Thyroid gland (tissue), 4 donors: ENCODE measurements at regions not wholly inside any gene's neighbourhood (a gene's known extent, or its start where the extent isn't known, plus 50 kb on each side); places are given as distances from the start of the nearest gene placed in this dataset.

Source experiments
- DNase-seq, 2 donors: peaks; one replicate each; pipeline ENCODE4 v3.0.0-alpha.2; 2019
- H3K27ac ChIP-seq, 3 donors: fragments of 200-600 bp; sonication (generic); 1 replicate in 2 of 3; 2 replicates in 1 of 3; pipeline ENCODE4 v1.5.1; 2016 to 2019; ENCODE audit warnings: mild to moderate bottlenecking in 1 of 3, moderate library complexity in 1 of 3
- H3K27me3 ChIP-seq: fragments of 200-600 bp; sonication (generic); one replicate; pipeline ENCODE4 v1.5.1; 2019
- H3K36me3 ChIP-seq, 2 donors: fragments of 200-600 bp; sonication (generic); one replicate each; pipeline ENCODE4 v1.5.1; 2016 to 2019
- H3K4me1 ChIP-seq, 2 donors: fragments of 200-600 bp; sonication (generic); one replicate each; pipeline ENCODE4 v1.5.1; 2017 to 2019
- H3K4me3 ChIP-seq, 3 donors: fragments of 200-600 bp; sonication (generic); replicated peaks in 1 of 3; 1 replicate in 2 of 3; 2 replicates in 1 of 3; pipeline ENCODE4 v1.5.1; 2016; ENCODE audit warnings: mild to moderate bottlenecking in 1 of 3
- H3K9me3 ChIP-seq: fragments of 200-600 bp; sonication (generic); one replicate; pipeline ENCODE4 v1.5.1; 2017
- POLR2A ChIP-seq, 2 donors: fragments of 450-650 bp; IDR thresholded peaks; one replicate each; pipeline ENCODE4 v1.6.1; 2017; ENCODE audit warnings: antibody characterized with exemption in 2 of 2, mild to moderate bottlenecking in 2 of 2, moderate library complexity in 1 of 2
- WGBS, 2 donors: methylation state at CpG; one replicate each; pipeline ENCODE4 v1.1.5; 2017; 5-methylcytosine and 5-hydroxymethylcytosine counted together
- intact Hi-C: fragments of 100-400 bp; cut with DNase I; formaldehyde crosslinking; loops from one replicate; pipeline ENCODE4 v1.15.1; 2023
- TF ChIP-seq, protein P1 (sequence below), 6 experiments: fragments of 200-600 bp in 3 of 6; fragments of 450-650 bp in 3 of 6; sonication (generic) in 3 of 6; IDR thresholded peaks; one replicate each; pipeline ENCODE4 v1.5.1; 2016 to 2019; ENCODE audit warnings: antibody characterized with exemption in 6 of 6, mild to moderate bottlenecking in 2 of 6, inconsistent platforms in 1 of 6, moderate library complexity in 1 of 6

DNA sequence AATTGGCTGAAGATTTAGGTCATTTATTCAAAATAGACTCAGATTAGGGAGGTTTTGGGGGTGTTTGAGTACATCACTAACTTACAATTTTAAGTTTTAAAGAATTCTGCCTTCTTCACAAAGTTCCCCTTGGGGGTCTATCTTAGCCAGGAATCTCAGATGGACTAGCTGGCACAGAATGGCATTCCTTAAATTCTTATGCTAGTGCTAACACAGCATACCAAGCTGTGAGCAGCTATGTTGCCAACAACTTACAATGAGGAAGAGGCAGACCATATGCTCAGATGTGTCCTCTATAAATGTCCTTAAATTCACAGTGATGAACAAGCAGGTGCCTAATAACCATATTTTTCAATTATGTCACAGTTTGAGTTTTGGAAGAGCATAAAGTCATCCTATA lies 60.9 kb upstream of the NPHP3 start:
- Histone ChIP-seq H3K9me3 (no peaks in the 10 kb centered on the region), H3K4me3 (no peak overlapping the region), H3K4me1 (peaks cover 0 to 2% of the 10 kb centered on the region in 2 donors), H3K27me3 (no peaks in the 10 kb centered on the region), H3K27ac (no peak overlapping the region), H3K36me3 (no peaks in the 10 kb centered on the region)
- intact Hi-C loops: no loop called here
- TF ChIP-seq, protein P1, sequence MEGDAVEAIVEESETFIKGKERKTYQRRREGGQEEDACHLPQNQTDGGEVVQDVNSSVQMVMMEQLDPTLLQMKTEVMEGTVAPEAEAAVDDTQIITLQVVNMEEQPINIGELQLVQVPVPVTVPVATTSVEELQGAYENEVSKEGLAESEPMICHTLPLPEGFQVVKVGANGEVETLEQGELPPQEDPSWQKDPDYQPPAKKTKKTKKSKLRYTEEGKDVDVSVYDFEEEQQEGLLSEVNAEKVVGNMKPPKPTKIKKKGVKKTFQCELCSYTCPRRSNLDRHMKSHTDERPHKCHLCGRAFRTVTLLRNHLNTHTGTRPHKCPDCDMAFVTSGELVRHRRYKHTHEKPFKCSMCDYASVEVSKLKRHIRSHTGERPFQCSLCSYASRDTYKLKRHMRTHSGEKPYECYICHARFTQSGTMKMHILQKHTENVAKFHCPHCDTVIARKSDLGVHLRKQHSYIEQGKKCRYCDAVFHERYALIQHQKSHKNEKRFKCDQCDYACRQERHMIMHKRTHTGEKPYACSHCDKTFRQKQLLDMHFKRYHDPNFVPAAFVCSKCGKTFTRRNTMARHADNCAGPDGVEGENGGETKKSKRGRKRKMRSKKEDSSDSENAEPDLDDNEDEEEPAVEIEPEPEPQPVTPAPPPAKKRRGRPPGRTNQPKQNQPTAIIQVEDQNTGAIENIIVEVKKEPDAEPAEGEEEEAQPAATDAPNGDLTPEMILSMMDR (IDR thresholded peaks at IDR 0.05): no peak
- no peak for TF ChIP-seq POLR2A (IDR thresholded peaks at IDR 0.05)
- no peak for DNase-seq

DNA sequence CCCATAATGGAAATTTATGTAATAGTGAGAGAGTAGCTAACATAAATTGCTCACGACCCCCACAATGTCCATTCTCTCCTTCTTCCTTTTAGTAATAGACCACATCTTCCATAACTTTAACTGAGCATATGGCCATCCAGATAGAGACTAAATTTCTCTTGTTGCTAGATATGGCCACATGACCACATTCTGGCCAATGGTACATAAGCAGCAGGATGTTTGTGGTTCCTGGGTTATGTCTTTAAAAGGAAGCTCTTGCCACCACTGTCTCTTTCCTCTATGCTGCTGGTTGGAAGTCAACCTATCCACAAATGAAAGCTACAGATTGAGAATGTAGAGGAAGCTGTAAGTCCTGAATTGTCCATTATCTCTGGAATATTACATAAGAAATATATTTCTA lies 59.7 kb upstream of the NPHP3 start:
- no peak for DNase-seq
- intact Hi-C loops: no loop called here
- H3K36me3 ChIP-seq: no peaks in the 10 kb centered on the region
- H3K9me3 ChIP-seq: no peaks in the 10 kb centered on the region
- H3K4me3 ChIP-seq: no peak overlapping the region
- TF ChIP-seq, protein P1 (IDR thresholded peaks at IDR 0.05): no peak
- TF ChIP-seq POLR2A (IDR thresholded peaks at IDR 0.05): no peak
- 88 to 98% methylated on average over 1 of the region's 1 CpG for WGBS, 2 donors
- no peaks in the 10 kb centered on the region for H3K27me3 ChIP-seq
- H3K27ac ChIP-seq: no peak overlapping the region
- H3K4me1 ChIP-seq: no peaks in the 10 kb centered on the region

DNA sequence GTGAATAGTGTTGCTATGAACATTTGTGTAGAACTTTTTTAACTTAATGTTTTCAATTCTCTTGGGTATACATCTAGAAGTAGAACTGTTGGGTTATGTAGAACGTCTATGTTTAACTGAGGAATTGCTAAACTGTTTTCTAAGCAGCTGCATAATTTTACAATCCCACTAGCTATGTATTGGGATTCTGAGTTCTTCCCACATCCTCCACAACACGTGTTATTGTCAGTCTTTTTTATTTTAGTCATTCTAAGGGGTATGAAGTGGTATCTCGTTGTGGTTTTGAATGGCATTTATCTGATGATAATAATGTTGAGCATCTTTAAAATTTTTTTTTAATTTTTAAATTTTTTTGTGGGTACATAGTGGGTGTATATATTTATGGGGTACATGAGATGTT lies 55.0 kb upstream of the NPHP3 start:
- no peaks in the 10 kb centered on the region for H3K36me3 ChIP-seq
- 73% methylated on average over 3 of the region's 3 CpGs for WGBS, 2 donors
- H3K27me3 ChIP-seq: no peaks in the 10 kb centered on the region
- H3K27ac ChIP-seq: no peak overlapping the region
- no peaks in the 10 kb centered on the region for H3K9me3 ChIP-seq
- TF ChIP-seq, protein P1 (IDR thresholded peaks at IDR 0.05): no peak
- no peak for TF ChIP-seq POLR2A (IDR thresholded peaks at IDR 0.05)
- no peaks in the 10 kb centered on the region for H3K4me1 ChIP-seq
- no peak overlapping the region for H3K4me3 ChIP-seq
- DNase-seq: no peak
- intact Hi-C loops: no loop called here

DNA sequence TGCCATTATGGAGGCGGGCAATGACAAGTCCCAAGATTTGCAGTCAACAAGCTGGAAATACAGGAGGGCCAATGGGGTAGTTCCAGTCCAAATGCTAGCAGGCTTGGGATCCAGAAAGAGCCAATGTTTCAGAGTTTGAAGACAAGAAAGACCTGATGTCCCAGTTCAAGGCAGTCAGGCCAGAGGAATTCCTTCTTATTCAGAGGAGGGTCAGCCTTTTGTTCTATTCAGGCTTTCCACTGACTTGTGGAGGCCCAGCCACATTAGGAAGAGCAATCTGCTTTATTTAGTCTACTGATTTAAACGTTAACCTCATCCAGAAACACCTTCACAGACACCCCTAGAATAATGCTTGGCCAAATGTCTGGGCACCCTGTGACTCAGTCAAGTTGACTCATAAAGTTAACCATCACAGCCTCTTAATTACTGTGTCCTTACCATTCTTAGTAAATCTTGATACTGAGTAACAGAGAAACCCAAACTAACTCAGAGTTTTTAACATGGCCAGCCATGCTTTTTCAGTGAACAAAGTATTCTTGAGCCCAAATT lies 50.9 kb upstream of the NPHP3 start:
- no peaks in the 10 kb centered on the region for H3K4me1 ChIP-seq

DNA sequence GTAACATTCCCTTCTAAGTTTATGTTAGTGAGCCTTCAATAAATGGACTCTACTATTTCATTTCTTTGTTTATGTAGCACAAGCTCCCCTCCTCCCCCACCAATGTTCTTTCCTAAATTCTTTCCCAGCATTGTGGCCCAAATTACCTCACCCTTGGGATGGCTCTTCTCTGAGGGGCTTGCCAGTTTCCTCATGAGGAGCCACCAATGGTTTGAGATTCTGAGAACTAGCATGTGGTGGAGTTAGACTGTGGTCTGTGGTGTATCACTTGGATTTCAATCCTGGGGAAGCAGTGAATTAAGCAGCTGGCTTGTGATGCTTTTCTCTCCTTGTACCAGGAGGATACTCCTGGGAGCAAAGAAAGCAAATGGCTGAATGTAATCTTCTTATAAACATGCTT lies 50.0 kb upstream of the NPHP3 start:
- no peaks in the 10 kb centered on the region for H3K4me1 ChIP-seq
- H3K36me3 ChIP-seq: no peaks in the 10 kb centered on the region
- DNase-seq: no peak
- intact Hi-C loops: no loop called here
- H3K27ac ChIP-seq: no peak overlapping the region
- no peaks in the 10 kb centered on the region for H3K9me3 ChIP-seq
- H3K4me3 ChIP-seq: no peak overlapping the region
- no peak for TF ChIP-seq POLR2A (IDR thresholded peaks at IDR 0.05)
- TF ChIP-seq, protein P1 (IDR thresholded peaks at IDR 0.05): no peak
- H3K27me3 ChIP-seq: no peaks in the 10 kb centered on the region

More for the DNA sequence above, 50.9 kb upstream of the NPHP3 start:
- no peaks in the 10 kb centered on the region for H3K9me3 ChIP-seq
- TF ChIP-seq, protein P1 (IDR thresholded peaks at IDR 0.05): no peak
- no peak for TF ChIP-seq POLR2A (IDR thresholded peaks at IDR 0.05)
- DNase-seq: no peak
- H3K27ac ChIP-seq: no peak overlapping the region
- H3K4me3 ChIP-seq: no peak overlapping the region
- H3K36me3 ChIP-seq: no peaks in the 10 kb centered on the region
- H3K27me3 ChIP-seq: no peaks in the 10 kb centered on the region
- intact Hi-C loops: no loop called here
- WGBS, 2 donors: 84 to 88% methylated on average over 2 of the region's 2 CpGs
